H9 (cell line): ENCODE measurements at regions not wholly inside any gene's neighbourhood (a gene's known extent, or its start where the extent isn't known, plus 50 kb on each side); places are given as distances from the start of the nearest gene placed in this dataset.

ENCODE experiments used
- DNase-seq: peaks from one replicate; pipeline ENCODE4 v3.0.0-alpha.2; 2017
- H2AFZ ChIP-seq: one replicate; pipeline ENCODE4 v1.6.1; 2013; ENCODE audit warnings: mild to moderate bottlenecking, low read length, control low read depth, moderate library complexity
- H2AK5ac ChIP-seq: 2 replicates; pipeline ENCODE4 v1.6.1; 2013; ENCODE audit warnings: low read length, control low read depth, mixed read lengths; ENCODE audit not compliant: insufficient read length
- H2BK120ac ChIP-seq: one replicate; pipeline ENCODE4 v1.6.1; 2013; ENCODE audit warnings: low read depth, mild to moderate bottlenecking, low read length, control low read depth, inconsistent platforms; ENCODE audit not compliant: poor library complexity, severe bottlenecking
- H2BK12ac ChIP-seq: 2 replicates; pipeline ENCODE4 v1.6.1; 2013; ENCODE audit warnings: low read length, control low read depth, mixed read lengths, low read depth; ENCODE audit not compliant: insufficient read length
- H2BK15ac ChIP-seq: 2 replicates; pipeline ENCODE4 v1.6.1; 2013; ENCODE audit warnings: low read depth, low read length, control low read depth
- H2BK20ac ChIP-seq: one replicate; pipeline ENCODE4 v1.6.1; 2013; ENCODE audit warnings: low read depth, mild to moderate bottlenecking, low read length, control low read depth, inconsistent platforms; ENCODE audit not compliant: poor library complexity, severe bottlenecking
- H2BK5ac ChIP-seq: 2 replicates; pipeline ENCODE4 v1.6.1; 2013; ENCODE audit warnings: low read length, control low read depth, mixed read lengths; ENCODE audit not compliant: insufficient read length
- H3K14ac ChIP-seq: 2 replicates; pipeline ENCODE4 v1.6.1; 2013; ENCODE audit warnings: low read length, control low read depth; ENCODE audit not compliant: insufficient read depth
- H3K18ac ChIP-seq: 2 replicates; pipeline ENCODE4 v1.6.1; 2013; ENCODE audit warnings: low read depth, mild to moderate bottlenecking, mixed read lengths, low read length, control low read depth; ENCODE audit not compliant: insufficient read length
- H3K23ac ChIP-seq: 2 replicates; pipeline ENCODE4 v1.6.1; 2013; ENCODE audit warnings: low read length, control low read depth, mixed read lengths, low read depth; ENCODE audit not compliant: insufficient read length
- H3K23me2 ChIP-seq: 2 replicates; pipeline ENCODE4 v1.6.1; 2013; ENCODE audit warnings: low read depth, mild to moderate bottlenecking, mixed read lengths, low read length, control low read depth; ENCODE audit not compliant: insufficient read length, poor library complexity, severe bottlenecking
- H3K27ac ChIP-seq: 2 replicates; pipeline ENCODE4 v1.5.1; 2013; ENCODE audit warnings: low read length, control low read depth, mixed read lengths, low read depth; ENCODE audit not compliant: insufficient read length
- H3K27me3 ChIP-seq: 2 replicates; pipeline ENCODE4 v1.6.1; 2013; ENCODE audit warnings: low read length, control low read depth, inconsistent platforms; ENCODE audit not compliant: insufficient read depth
- H3K4ac ChIP-seq: 2 replicates; pipeline ENCODE4 v1.6.1; 2013; ENCODE audit warnings: low read depth, mild to moderate bottlenecking, control low read depth, inconsistent platforms, low read length, moderate library complexity
- H3K4me1 ChIP-seq: 2 replicates; pipeline ENCODE4 v1.6.1; 2013; ENCODE audit warnings: low read length, control low read depth, inconsistent platforms; ENCODE audit not compliant: insufficient read depth
- H3K4me2 ChIP-seq: 2 replicates; pipeline ENCODE4 v1.6.1; 2013; ENCODE audit warnings: low read length, control low read depth, mixed read lengths; ENCODE audit not compliant: insufficient read length, insufficient read depth
- H3K56ac ChIP-seq: 2 replicates; pipeline ENCODE4 v1.6.1; 2013; ENCODE audit warnings: low read depth, mild to moderate bottlenecking, mixed read lengths, low read length, control low read depth; ENCODE audit not compliant: insufficient read length
- H3K79me1 ChIP-seq: 2 replicates; pipeline ENCODE4 v1.6.1; 2013; ENCODE audit warnings: low read depth, mild to moderate bottlenecking, moderate library complexity, low read length, control low read depth, inconsistent platforms; ENCODE audit not compliant: insufficient read depth, poor library complexity, severe bottlenecking
- H3K79me2 ChIP-seq: 2 replicates; pipeline ENCODE4 v1.6.1; 2013; ENCODE audit warnings: low read length, control low read depth, inconsistent platforms; ENCODE audit not compliant: insufficient read depth
- H3K9ac ChIP-seq: 2 replicates; pipeline ENCODE4 v1.6.1; 2013; ENCODE audit warnings: low read length, control low read depth, mixed read lengths; ENCODE audit not compliant: insufficient read length; ENCODE audit errors: extremely low read depth
- H3K9me3 ChIP-seq: one replicate; pipeline ENCODE4 v1.6.1; 2013; ENCODE audit warnings: low read depth, low read length, inconsistent platforms; ENCODE audit not compliant: control insufficient read depth
- H3T11ph ChIP-seq: one replicate; pipeline ENCODE4 v1.6.1; 2013; ENCODE audit warnings: mild to moderate bottlenecking, low read length, control low read depth, inconsistent platforms
- H4K20me1 ChIP-seq: one replicate; pipeline ENCODE4 v1.6.1; 2013; ENCODE audit not compliant: control insufficient read depth, insufficient read length, insufficient read depth
- H4K5ac ChIP-seq: 2 replicates; pipeline ENCODE4 v1.6.1; 2013; ENCODE audit warnings: low read depth, mild to moderate bottlenecking, mixed read lengths, low read length, control low read depth; ENCODE audit not compliant: insufficient read length
- H4K8ac ChIP-seq: replicated peaks from 2 replicates; pipeline ENCODE4 v1.6.1; 2013; ENCODE audit warnings: low read length, control low read depth, mixed read lengths, low read depth; ENCODE audit not compliant: insufficient read length
- H4K91ac ChIP-seq: 2 replicates; pipeline ENCODE4 v1.6.1; 2013; ENCODE audit warnings: low read depth, mild to moderate bottlenecking, moderate library complexity, mixed read lengths, low read length, control low read depth; ENCODE audit not compliant: insufficient read length
- H3K27ac Mint-ChIP-seq, 3 experiments: 2 replicates in 2 of 3; 3 replicates in 1 of 3; pipeline ENCODE4 v1.8.0; 2020 to 2021; ENCODE audit warnings: mixed read lengths in 3 of 3, mild to moderate bottlenecking in 1 of 3, moderate library complexity in 1 of 3
- H3K27me3 Mint-ChIP-seq: 2 replicates; pipeline ENCODE4 v1.8.0; 2021; ENCODE audit warnings: low read depth, mild to moderate bottlenecking, moderate library complexity, mixed read lengths
- H3K36me3 Mint-ChIP-seq, 3 experiments: 2 replicates in 2 of 3; 3 replicates in 1 of 3; pipeline ENCODE4 v1.8.0; 2020 to 2021; ENCODE audit warnings: low read depth in 3 of 3, mixed read lengths in 3 of 3; ENCODE audit not compliant: insufficient read depth in 1 of 3
- H3K4me1 Mint-ChIP-seq, 2 experiments: 2 replicates each; pipeline ENCODE4 v1.8.0; 2020; ENCODE audit warnings: mixed read lengths in 2 of 2
- H3K4me3 Mint-ChIP-seq, 2 experiments: 2 replicates in 1 of 2; 3 replicates in 1 of 2; pipeline ENCODE4 v1.8.0; 2020 to 2021; ENCODE audit warnings: mild to moderate bottlenecking in 2 of 2, mixed read lengths in 2 of 2, moderate library complexity in 1 of 2
- H3K9me3 Mint-ChIP-seq, 2 experiments: 2 replicates in 1 of 2; 3 replicates in 1 of 2; pipeline ENCODE4 v1.8.0; 2020; ENCODE audit warnings: mild to moderate bottlenecking in 2 of 2, mixed read lengths in 2 of 2, moderate library complexity in 1 of 2
- WGBS: extraction: QIAGEN DNeasy Blood & Tissue Kit; methylation state at CpG from one replicate; pipeline ENCODE4 v1.1.7; 2013; ENCODE audit warnings: missing lambda C conversion rate, low lambda C conversion rate, mixed read lengths; ENCODE audit not compliant: insufficient read length; ENCODE audit errors: extremely low coverage; 5-methylcytosine and 5-hydroxymethylcytosine counted together
- TF ChIP-seq, protein P1 (sequence below): fragments of 200-600 bp; sonication (generic); conservative IDR thresholded peaks from 3 replicates; pipeline ENCODE4 v1.8.0; 2021; ENCODE audit warnings: antibody characterized with exemption, mild to moderate bottlenecking

DNA sequence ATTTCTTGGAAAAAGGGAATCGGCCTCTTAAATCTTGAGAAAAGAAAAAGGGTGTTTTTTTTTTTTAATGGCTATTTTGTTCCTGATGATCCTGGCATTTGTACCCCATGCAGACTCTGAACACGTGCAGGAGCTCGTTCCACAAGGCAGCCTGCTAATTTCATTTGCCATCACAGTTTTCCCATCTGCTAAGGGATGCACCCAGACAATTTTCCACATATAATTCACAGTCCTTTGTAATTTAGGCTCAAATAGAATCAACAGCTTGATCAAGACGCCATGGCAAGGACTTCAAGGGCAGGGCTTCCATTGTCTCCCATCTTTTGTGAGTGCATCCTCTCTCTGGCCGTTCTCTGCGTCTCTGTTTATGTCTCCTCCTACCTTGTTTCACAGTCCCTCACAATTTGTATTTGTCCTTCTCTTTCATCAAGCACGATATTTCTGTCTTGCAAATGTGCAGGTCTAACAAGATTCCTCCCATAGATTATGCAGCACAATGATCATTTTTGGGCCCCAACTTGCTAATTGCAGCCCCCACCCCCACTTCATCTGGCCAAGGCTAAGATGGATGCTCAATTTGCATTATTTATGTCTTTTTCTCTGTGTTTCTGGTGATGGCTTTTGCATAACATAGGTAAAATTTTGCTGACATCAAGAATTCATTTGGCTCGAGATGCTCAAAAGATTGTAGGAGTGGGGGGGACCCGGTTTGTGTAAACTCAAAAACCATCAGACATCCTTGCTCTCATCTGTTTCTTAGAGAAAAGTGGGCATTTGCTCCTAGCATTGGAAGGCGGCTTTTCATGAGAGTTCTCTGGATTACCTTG, 356.0 kb upstream of the NPVF start:
- no peak overlapping the region for H3K14ac ChIP-seq
- no peak overlapping the region for H2AFZ ChIP-seq
- no peak overlapping the region for H2BK120ac ChIP-seq
- H2AK5ac ChIP-seq: no peak overlapping the region
- Mint-ChIP-seq H3K4me1 (peaks cover 0 to 5% of the 10 kb centered on the region in 2 experiments; a peak in 1 of 4 replicates), H3K27me3 (peaks cover 9% of the 10 kb centered on the region; the same call in 1 of the 2 replicates), H3K9me3 (no peaks in the 10 kb centered on the region; a peak in 1 of 5 replicates), H3K4me3 (no peak overlapping the region), H3K27ac (no peak overlapping the region), H3K36me3 (no peaks in the 10 kb centered on the region; a peak in 1 of 7 replicates)
- H3K18ac ChIP-seq: no peak overlapping the region
- H2BK12ac ChIP-seq: no peak overlapping the region
- no peak overlapping the region for H4K5ac ChIP-seq
- H3K79me2 ChIP-seq: no peaks in the 10 kb centered on the region
- no peaks in the 10 kb centered on the region for H3K27me3 ChIP-seq
- H2BK5ac ChIP-seq: no peak overlapping the region
- H3T11ph ChIP-seq: no peak overlapping the region
- no CpG with 5 or more reads among the region's 10 CpGs for WGBS
- no peak overlapping the region for H3K4me2 ChIP-seq
- H3K23ac ChIP-seq: no peak overlapping the region
- H3K56ac ChIP-seq: no peak overlapping the region
- H3K27ac ChIP-seq: no peak overlapping the region
- TF ChIP-seq, protein P1, sequence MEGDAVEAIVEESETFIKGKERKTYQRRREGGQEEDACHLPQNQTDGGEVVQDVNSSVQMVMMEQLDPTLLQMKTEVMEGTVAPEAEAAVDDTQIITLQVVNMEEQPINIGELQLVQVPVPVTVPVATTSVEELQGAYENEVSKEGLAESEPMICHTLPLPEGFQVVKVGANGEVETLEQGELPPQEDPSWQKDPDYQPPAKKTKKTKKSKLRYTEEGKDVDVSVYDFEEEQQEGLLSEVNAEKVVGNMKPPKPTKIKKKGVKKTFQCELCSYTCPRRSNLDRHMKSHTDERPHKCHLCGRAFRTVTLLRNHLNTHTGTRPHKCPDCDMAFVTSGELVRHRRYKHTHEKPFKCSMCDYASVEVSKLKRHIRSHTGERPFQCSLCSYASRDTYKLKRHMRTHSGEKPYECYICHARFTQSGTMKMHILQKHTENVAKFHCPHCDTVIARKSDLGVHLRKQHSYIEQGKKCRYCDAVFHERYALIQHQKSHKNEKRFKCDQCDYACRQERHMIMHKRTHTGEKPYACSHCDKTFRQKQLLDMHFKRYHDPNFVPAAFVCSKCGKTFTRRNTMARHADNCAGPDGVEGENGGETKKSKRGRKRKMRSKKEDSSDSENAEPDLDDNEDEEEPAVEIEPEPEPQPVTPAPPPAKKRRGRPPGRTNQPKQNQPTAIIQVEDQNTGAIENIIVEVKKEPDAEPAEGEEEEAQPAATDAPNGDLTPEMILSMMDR: no peak
- H3K9ac ChIP-seq: no peak overlapping the region
- H3K23me2 ChIP-seq: no peaks in the 10 kb centered on the region
- no peaks in the 10 kb centered on the region for H4K20me1 ChIP-seq
- H3K79me1 ChIP-seq: no peaks in the 10 kb centered on the region
- no peak overlapping the region for H3K4ac ChIP-seq
- H4K91ac ChIP-seq: no peak overlapping the region
- no peak for DNase-seq
- no peak overlapping the region for H2BK20ac ChIP-seq
- H3K9me3 ChIP-seq: no peaks in the 10 kb centered on the region
- no peak overlapping the region for H2BK15ac ChIP-seq
- no peak overlapping the region for H4K8ac ChIP-seq
- no peaks in the 10 kb centered on the region for H3K4me1 ChIP-seq
